Hepatocyte (in vitro differentiated cells): ENCODE measurements at regions not wholly inside any gene's neighbourhood (a gene's known extent, or its start where the extent isn't known, plus 50 kb on each side); places are given as distances from the start of the nearest gene placed in this dataset.

ENCODE experiments used
- DNase-seq: peaks from one replicate; pipeline ENCODE4 v3.0.0-alpha.2; 2016; ENCODE audit warnings: low spot score
- H2AFZ ChIP-seq: fragments of 200-600 bp; sonication (generic); 2 replicates; pipeline ENCODE4 v1.6.0; 2016; ENCODE audit warnings: antibody characterized with exemption, mild to moderate bottlenecking
- H3K27ac ChIP-seq: fragments of 200-600 bp; sonication (generic); 2 replicates; pipeline ENCODE4 v1.5.1; 2016; ENCODE audit warnings: mild to moderate bottlenecking
- H3K27me3 ChIP-seq: fragments of 200-600 bp; sonication (generic); 2 replicates; pipeline ENCODE4 v1.6.1; 2016
- H3K36me3 ChIP-seq: fragments of 200-600 bp; sonication (generic); replicated peaks from 2 replicates; pipeline ENCODE4 v1.5.1; 2016; ENCODE audit warnings: low read depth; ENCODE audit not compliant: insufficient read depth
- H3K4me1 ChIP-seq: fragments of 200-600 bp; sonication (generic); 2 replicates; pipeline ENCODE4 v1.5.1; 2016; ENCODE audit warnings: mild to moderate bottlenecking, moderate library complexity; ENCODE audit not compliant: insufficient read depth
- H3K4me2 ChIP-seq: fragments of 200-600 bp; sonication (generic); 2 replicates; pipeline ENCODE4 v1.6.0; 2016
- H3K4me3 ChIP-seq: fragments of 200-600 bp; sonication (generic); 2 replicates; pipeline ENCODE4 v1.5.1; 2016; ENCODE audit warnings: mild to moderate bottlenecking
- H3K79me2 ChIP-seq: fragments of 200-600 bp; sonication (generic); 2 replicates; pipeline ENCODE4 v1.6.0; 2017; ENCODE audit warnings: mild to moderate bottlenecking
- H3K9me2 ChIP-seq: fragments of 200-600 bp; sonication (generic); replicated peaks from 2 replicates; pipeline ENCODE4 v1.6.0; 2017; ENCODE audit warnings: mild to moderate bottlenecking; ENCODE audit not compliant: insufficient read depth
- H3K9me3 ChIP-seq: fragments of 200-600 bp; sonication (generic); 2 replicates; pipeline ENCODE4 v1.5.1; 2016; ENCODE audit warnings: low read depth, mild to moderate bottlenecking
- H4K20me1 ChIP-seq: fragments of 200-600 bp; sonication (generic); 2 replicates; pipeline ENCODE4 v1.6.0; 2016; ENCODE audit warnings: mild to moderate bottlenecking; ENCODE audit not compliant: insufficient read depth, poor library complexity, severe bottlenecking
- EZH2 ChIP-seq: fragments of 200-600 bp; sonication (generic); IDR thresholded peaks from 2 replicates; pipeline ENCODE4 v1.6.1; 2016; ENCODE audit warnings: antibody characterized with exemption, mild to moderate bottlenecking, borderline replicate concordance
- EZH2phosphoT487 ChIP-seq: fragments of 200-600 bp; sonication (generic); IDR thresholded peaks from one replicate; pipeline ENCODE4 v1.6.1; 2018; ENCODE audit warnings: antibody characterized with exemption, mild to moderate bottlenecking, low read depth, moderate library complexity; ENCODE audit not compliant: unreplicated experiment, severe bottlenecking
- WGBS: methylation state at CpG from one replicate; pipeline ENCODE4 v1.1.6; 2016; ENCODE audit warnings: low lambda C conversion rate; ENCODE audit errors: missing lambda C conversion rate; 5-methylcytosine and 5-hydroxymethylcytosine counted together
- TF ChIP-seq, protein P1 (sequence below): fragments of 200-600 bp; sonication (generic); IDR thresholded peaks from 2 replicates; pipeline ENCODE4 v1.5.1; 2016; ENCODE audit warnings: antibody characterized with exemption, mild to moderate bottlenecking; ENCODE audit not compliant: poor library complexity

- no peak overlapping the region for H3K4me3 ChIP-seq
- no peaks in the 10 kb centered on the region for H3K36me3 ChIP-seq
- H3K27ac ChIP-seq = no peak overlapping the region
- no peaks in the 10 kb centered on the region for H3K79me2 ChIP-seq
- no peaks in the 10 kb centered on the region for H3K27me3 ChIP-seq
- TF ChIP-seq, protein P1, sequence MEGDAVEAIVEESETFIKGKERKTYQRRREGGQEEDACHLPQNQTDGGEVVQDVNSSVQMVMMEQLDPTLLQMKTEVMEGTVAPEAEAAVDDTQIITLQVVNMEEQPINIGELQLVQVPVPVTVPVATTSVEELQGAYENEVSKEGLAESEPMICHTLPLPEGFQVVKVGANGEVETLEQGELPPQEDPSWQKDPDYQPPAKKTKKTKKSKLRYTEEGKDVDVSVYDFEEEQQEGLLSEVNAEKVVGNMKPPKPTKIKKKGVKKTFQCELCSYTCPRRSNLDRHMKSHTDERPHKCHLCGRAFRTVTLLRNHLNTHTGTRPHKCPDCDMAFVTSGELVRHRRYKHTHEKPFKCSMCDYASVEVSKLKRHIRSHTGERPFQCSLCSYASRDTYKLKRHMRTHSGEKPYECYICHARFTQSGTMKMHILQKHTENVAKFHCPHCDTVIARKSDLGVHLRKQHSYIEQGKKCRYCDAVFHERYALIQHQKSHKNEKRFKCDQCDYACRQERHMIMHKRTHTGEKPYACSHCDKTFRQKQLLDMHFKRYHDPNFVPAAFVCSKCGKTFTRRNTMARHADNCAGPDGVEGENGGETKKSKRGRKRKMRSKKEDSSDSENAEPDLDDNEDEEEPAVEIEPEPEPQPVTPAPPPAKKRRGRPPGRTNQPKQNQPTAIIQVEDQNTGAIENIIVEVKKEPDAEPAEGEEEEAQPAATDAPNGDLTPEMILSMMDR = no peak
- TF ChIP-seq EZH2 = no peak
- TF ChIP-seq EZH2phosphoT487 = no peak
- no peaks in the 10 kb centered on the region for H3K9me2 ChIP-seq
- H3K9me3 ChIP-seq = no peaks in the 10 kb centered on the region
- DNase-seq = no peak
- H3K4me1 ChIP-seq = no peaks in the 10 kb centered on the region
- 75% methylated on average over 6 of the region's 6 CpGs for WGBS
- H3K4me2 ChIP-seq = no peak overlapping the region
- H2AFZ ChIP-seq = no peak overlapping the region
- H4K20me1 ChIP-seq = no peaks in the 10 kb centered on the region
Measured at GRCh38 chr9:82382887-82383616, 394.5 kb downstream of the SPATA31D1 start.

DNA sequence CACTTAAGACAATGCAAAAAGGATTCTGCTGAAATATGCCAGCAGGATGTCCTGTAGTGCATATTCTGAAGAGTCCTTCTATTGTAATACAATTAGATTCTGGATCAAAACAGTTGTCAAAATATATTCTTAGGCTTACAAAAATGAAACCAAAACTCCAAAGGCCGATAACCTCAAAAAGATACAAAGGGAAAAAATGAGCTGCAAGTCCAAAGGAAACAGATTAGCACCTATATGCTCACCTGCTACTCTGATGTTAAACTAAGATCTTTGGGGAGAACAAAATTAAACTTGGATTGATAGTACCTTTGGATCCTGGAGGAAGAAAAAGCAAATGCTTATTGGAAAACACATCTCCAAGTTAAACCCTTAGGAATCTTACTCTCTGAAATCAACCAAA lies 397.1 kb downstream of the SPATA31D1 start:
- no peak overlapping the region for H2AFZ ChIP-seq
- no peaks in the 10 kb centered on the region for H3K9me3 ChIP-seq
- no peaks in the 10 kb centered on the region for H3K4me1 ChIP-seq
- 94% methylated on average over 1 of the region's 1 CpG for WGBS
- no peak overlapping the region for H3K4me2 ChIP-seq
- H3K27me3 ChIP-seq = no peaks in the 10 kb centered on the region
- no peak for DNase-seq
- H3K27ac ChIP-seq = no peak overlapping the region
- H4K20me1 ChIP-seq = no peaks in the 10 kb centered on the region
- no peak overlapping the region for H3K4me3 ChIP-seq
- H3K36me3 ChIP-seq = no peaks in the 10 kb centered on the region
- no peaks in the 10 kb centered on the region for H3K9me2 ChIP-seq
- H3K79me2 ChIP-seq = no peaks in the 10 kb centered on the region
- TF ChIP-seq, protein P1 = no peak
- TF ChIP-seq EZH2 = no peak
- TF ChIP-seq EZH2phosphoT487 = no peak

DNA sequence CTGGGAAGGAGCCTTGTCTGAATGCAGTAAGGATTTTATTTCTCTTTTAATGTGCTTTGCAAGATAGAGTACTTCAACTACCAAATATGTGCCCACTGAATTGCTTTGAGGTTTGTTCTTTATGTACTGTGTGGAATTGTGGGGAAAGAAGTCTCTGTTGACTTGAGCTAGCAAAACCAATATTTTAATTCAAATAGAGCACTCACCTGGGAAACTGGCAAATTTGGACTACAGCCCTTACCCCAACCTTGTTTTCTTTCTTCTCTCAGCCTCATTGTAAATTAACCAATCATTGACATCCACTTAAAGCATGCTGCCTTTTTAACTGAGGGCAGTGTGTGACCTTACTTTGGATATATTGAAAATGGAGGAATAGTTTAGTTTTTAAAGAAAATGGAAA lies 409.0 kb downstream of the SPATA31D1 start:
- H3K4me2 ChIP-seq = no peak overlapping the region
- no peak overlapping the region for H2AFZ ChIP-seq
- H3K4me3 ChIP-seq = no peak overlapping the region
- no peaks in the 10 kb centered on the region for H3K27me3 ChIP-seq
- no peak overlapping the region for H3K27ac ChIP-seq
- no peaks in the 10 kb centered on the region for H3K79me2 ChIP-seq
- H3K9me3 ChIP-seq = no peaks in the 10 kb centered on the region
- no peaks in the 10 kb centered on the region for H4K20me1 ChIP-seq
- no peaks in the 10 kb centered on the region for H3K9me2 ChIP-seq
- H3K36me3 ChIP-seq = no peaks in the 10 kb centered on the region
- no peaks in the 10 kb centered on the region for H3K4me1 ChIP-seq
- TF ChIP-seq EZH2 (no peak), EZH2phosphoT487 (no peak)
- TF ChIP-seq, protein P1 = no peak
- no peak for DNase-seq
